ENCODE measurements at regions not wholly inside any gene's neighbourhood (a gene's known extent, or its start where the extent isn't known, plus 50 kb on each side); places are given as distances from the start of the nearest gene placed in this dataset.

DNA sequence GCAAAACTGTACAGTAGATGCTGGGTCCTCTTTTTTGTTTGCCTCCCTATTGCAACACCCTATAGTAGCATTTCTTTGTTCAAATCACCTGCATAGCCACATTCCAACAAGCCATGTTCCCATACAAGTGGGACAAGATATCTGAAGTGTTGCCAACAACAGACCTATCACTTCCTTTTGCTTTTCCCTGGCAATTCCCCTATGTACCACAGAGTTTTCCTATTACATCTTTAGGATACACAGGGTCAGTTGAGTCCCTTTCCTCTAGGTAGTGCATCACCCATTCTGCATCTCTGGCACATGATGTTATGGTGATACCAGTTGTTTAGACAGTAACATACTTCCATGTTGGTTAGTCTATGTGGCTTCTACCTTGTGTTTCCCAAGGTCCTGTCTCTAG, 125.1 kb upstream of the FBXL7 start:
- Histone ChIP-seq H3K27ac (ENCODE audit: low read length in 2 of 2) (no peak overlapping the region), H3K36me3 (replicated peaks in 1 of 2; ENCODE audit: control extremely low read depth in 1 of 2, control insufficient read depth in 1 of 2, extremely low read depth in 1 of 2, insufficient read depth in 2 of 2, low read length in 1 of 2) (no peaks in the 10 kb centered on the region), H3K79me2 (ENCODE audit: control insufficient read depth, insufficient read depth, low read length) (no peaks in the 10 kb centered on the region), H4K20me1 (ENCODE audit: control insufficient read depth, insufficient read depth, low read length, poor library complexity, severe bottlenecking) (no peaks in the 10 kb centered on the region), H3K4me3 (ENCODE audit: control extremely low read depth in 1 of 5, extremely low read depth in 1 of 5, insufficient read depth in 1 of 5, low read depth in 2 of 5, low read length in 4 of 5) (no peak overlapping the region), H2AFZ (ENCODE audit: insufficient read depth, low read depth, low read length, poor library complexity, severe bottlenecking) (no peak overlapping the region), H3K9me3 (ENCODE audit: control extremely low read depth in 1 of 3, control insufficient read depth in 2 of 3, insufficient read depth in 1 of 3, low read length in 2 of 3) (peaks cover 0 to 7% (median 0%) of the 10 kb centered on the region in 3 donors), H3K9ac (ENCODE audit: low read length) (no peak overlapping the region), H3K4me2 (replicated peaks; ENCODE audit: low read depth, low read length, poor library complexity, severe bottlenecking) (no peak overlapping the region), H3K4me1 (ENCODE audit: control insufficient read depth in 2 of 2, insufficient read depth in 2 of 2, low read length in 2 of 2) (no peaks in the 10 kb centered on the region), H3K27me3 (replicated peaks in 1 of 4; ENCODE audit: control extremely low read depth in 1 of 4, control insufficient read depth in 3 of 4, insufficient read depth in 4 of 4, low read length in 3 of 4) (no peaks in the 10 kb centered on the region)
- Mint-ChIP-seq H3K4me3 (no peak overlapping the region), H3K27me3 (no peaks in the 10 kb centered on the region), H3K4me1 (no peaks in the 10 kb centered on the region), H3K9me3 (ENCODE audit: insufficient read depth) (no peaks in the 10 kb centered on the region), H3K27ac (no peak overlapping the region)
- POLR2A ChIA-PET: no interaction called here
- TF ChIP-seq, protein P1, sequence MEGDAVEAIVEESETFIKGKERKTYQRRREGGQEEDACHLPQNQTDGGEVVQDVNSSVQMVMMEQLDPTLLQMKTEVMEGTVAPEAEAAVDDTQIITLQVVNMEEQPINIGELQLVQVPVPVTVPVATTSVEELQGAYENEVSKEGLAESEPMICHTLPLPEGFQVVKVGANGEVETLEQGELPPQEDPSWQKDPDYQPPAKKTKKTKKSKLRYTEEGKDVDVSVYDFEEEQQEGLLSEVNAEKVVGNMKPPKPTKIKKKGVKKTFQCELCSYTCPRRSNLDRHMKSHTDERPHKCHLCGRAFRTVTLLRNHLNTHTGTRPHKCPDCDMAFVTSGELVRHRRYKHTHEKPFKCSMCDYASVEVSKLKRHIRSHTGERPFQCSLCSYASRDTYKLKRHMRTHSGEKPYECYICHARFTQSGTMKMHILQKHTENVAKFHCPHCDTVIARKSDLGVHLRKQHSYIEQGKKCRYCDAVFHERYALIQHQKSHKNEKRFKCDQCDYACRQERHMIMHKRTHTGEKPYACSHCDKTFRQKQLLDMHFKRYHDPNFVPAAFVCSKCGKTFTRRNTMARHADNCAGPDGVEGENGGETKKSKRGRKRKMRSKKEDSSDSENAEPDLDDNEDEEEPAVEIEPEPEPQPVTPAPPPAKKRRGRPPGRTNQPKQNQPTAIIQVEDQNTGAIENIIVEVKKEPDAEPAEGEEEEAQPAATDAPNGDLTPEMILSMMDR (IDR thresholded peaks at IDR 0.05): no peak
- no peak for TF ChIP-seq EZH2 (IDR thresholded peaks at IDR 0.05; ENCODE audit: borderline replicate concordance, insufficient read depth, low read depth, low read length, poor library complexity, severe bottlenecking)
- CTCF ChIA-PET: no interaction called here
- intact Hi-C loops (cut with micrococcal nuclease): no loop called here
- no peak for ATAC-seq (ENCODE audit: low read depth)
- no peak for DNase-seq

DNA sequence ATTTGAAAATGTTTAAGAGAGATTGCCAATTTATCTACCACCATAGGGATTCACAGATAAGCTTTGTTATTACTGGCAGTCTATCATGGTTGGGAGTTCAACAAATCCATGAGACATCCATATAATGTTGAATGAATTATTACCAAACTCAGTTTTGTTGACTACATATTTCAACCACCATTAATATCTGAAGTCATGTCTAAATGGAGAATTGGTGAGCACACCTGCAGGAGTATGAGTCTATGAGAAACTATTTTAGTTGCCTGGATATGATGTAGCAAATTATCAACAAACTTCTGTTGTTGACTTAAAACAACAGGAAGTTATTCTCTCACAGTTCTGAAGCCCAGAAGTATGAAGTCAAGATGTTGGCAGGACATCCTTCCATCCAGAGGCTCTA, 126.8 kb upstream of the FBXL7 start:
- ChIA-PET CTCF (no interaction called here), POLR2A (no interaction called here)
- Histone ChIP-seq H3K9me3 (ENCODE audit: control extremely low read depth in 1 of 3, control insufficient read depth in 2 of 3, insufficient read depth in 1 of 3, low read length in 2 of 3) (peaks cover 0 to 10% (median 0%) of the 10 kb centered on the region in 3 donors), H3K79me2 (ENCODE audit: control insufficient read depth, insufficient read depth, low read length) (no peaks in the 10 kb centered on the region), H3K36me3 (replicated peaks in 1 of 2; ENCODE audit: control extremely low read depth in 1 of 2, control insufficient read depth in 1 of 2, extremely low read depth in 1 of 2, insufficient read depth in 2 of 2, low read length in 1 of 2) (no peaks in the 10 kb centered on the region), H3K4me2 (replicated peaks; ENCODE audit: low read depth, low read length, poor library complexity, severe bottlenecking) (no peak overlapping the region), H4K20me1 (ENCODE audit: control insufficient read depth, insufficient read depth, low read length, poor library complexity, severe bottlenecking) (no peaks in the 10 kb centered on the region), H3K4me3 (ENCODE audit: control extremely low read depth in 1 of 5, extremely low read depth in 1 of 5, insufficient read depth in 1 of 5, low read depth in 2 of 5, low read length in 4 of 5) (no peak overlapping the region), H3K4me1 (ENCODE audit: control insufficient read depth in 2 of 2, insufficient read depth in 2 of 2, low read length in 2 of 2) (no peaks in the 10 kb centered on the region), H2AFZ (ENCODE audit: insufficient read depth, low read depth, low read length, poor library complexity, severe bottlenecking) (no peak overlapping the region), H3K9ac (ENCODE audit: low read length) (no peak overlapping the region), H3K27me3 (replicated peaks in 1 of 4; ENCODE audit: control extremely low read depth in 1 of 4, control insufficient read depth in 3 of 4, insufficient read depth in 4 of 4, low read length in 3 of 4) (no peaks in the 10 kb centered on the region), H3K27ac (ENCODE audit: low read length in 2 of 2) (no peak overlapping the region)
- H3K4me1 Mint-ChIP-seq: no peaks in the 10 kb centered on the region
- H3K27ac Mint-ChIP-seq: no peak overlapping the region
- no peak for ATAC-seq (ENCODE audit: low read depth)
- no peak for DNase-seq
- no peaks in the 10 kb centered on the region for H3K27me3 Mint-ChIP-seq
- intact Hi-C loops (cut with micrococcal nuclease): no loop called here
- no peaks in the 10 kb centered on the region for H3K9me3 Mint-ChIP-seq (ENCODE audit: insufficient read depth)
- TF ChIP-seq EZH2 (IDR thresholded peaks at IDR 0.05; ENCODE audit: borderline replicate concordance, insufficient read depth, low read depth, low read length, poor library complexity, severe bottlenecking): no peak
- TF ChIP-seq, protein P1 (IDR thresholded peaks at IDR 0.05): no peak
- no peak overlapping the region for H3K4me3 Mint-ChIP-seq

Data from B cell (primary cell).